NCI-H1105 (cell line): ENCODE measurements at regions not wholly inside any gene's neighbourhood (a gene's known extent, or its start where the extent isn't known, plus 50 kb on each side); places are given as distances from the start of the nearest gene placed in this dataset.

Experiments used
- DNase-seq: peaks from one replicate; lab custom pipeline; 2025; lab: John Stamatoyannopoulos, UW

- DNase-seq: no peak
Measured at GRCh38 chr6:11925805-11926204, 86.3 kb upstream of the HIVEP1 start.

- DNase-seq: no peak
Measured at GRCh38 chr6:11923621-11924020, 88.5 kb upstream of the HIVEP1 start.

- no peak for DNase-seq
Measured at GRCh38 chr6:11922901-11923300, 89.2 kb upstream of the HIVEP1 start.

- no peak for DNase-seq
Measured at GRCh38 chr6:11921751-11922150, 90.4 kb upstream of the HIVEP1 start.

- DNase-seq: no peak
Measured at GRCh38 chr6:11921017-11921438, 91.1 kb upstream of the HIVEP1 start.

- no peak for DNase-seq
Measured at GRCh38 chr6:11920566-11920965, 91.5 kb upstream of the HIVEP1 start.

- no peak for DNase-seq
Measured at GRCh38 chr6:11919771-11920440, 92.2 kb upstream of the HIVEP1 start.

GRCh38 chr6:11918739-11919605, 93.1 kb upstream of the HIVEP1 start:
- no peak for DNase-seq

- DNase-seq: no peak
Measured at GRCh38 chr6:11917951-11918738, 94.0 kb upstream of the HIVEP1 start.

GRCh38 chr6:11912420-11912819, 99.7 kb upstream of the HIVEP1 start:
- no peak for DNase-seq

GRCh38 chr6:11911538-11911937, 100.6 kb upstream of the HIVEP1 start:
- no peak for DNase-seq

- no peak for DNase-seq
Measured at GRCh38 chr6:11909696-11910132, 102.4 kb upstream of the HIVEP1 start.

- DNase-seq: no peak
Measured at GRCh38 chr6:11908436-11909105, 103.5 kb upstream of the HIVEP1 start.

GRCh38 chr6:11903645-11904044, 108.5 kb upstream of the HIVEP1 start:
- no peak for DNase-seq

- DNase-seq: no peak
Measured at GRCh38 chr6:11902527-11902926, 109.6 kb upstream of the HIVEP1 start.

- DNase-seq: no peak
Measured at GRCh38 chr6:11900662-11901598, 111.2 kb upstream of the HIVEP1 start.

GRCh38 chr6:11899645-11900044, 112.5 kb upstream of the HIVEP1 start:
- DNase-seq: no peak

GRCh38 chr6:11894212-11894611, 115.6 kb upstream of the ADTRP start:
- DNase-seq: no peak

GRCh38 chr6:11891547-11891946, 112.9 kb upstream of the ADTRP start:
- no peak for DNase-seq

GRCh38 chr6:11890849-11891248, 112.2 kb upstream of the ADTRP start:
- no peak for DNase-seq

GRCh38 chr6:11890209-11890608, 111.6 kb upstream of the ADTRP start:
- DNase-seq: no peak
